GM19025 (cell line): ENCODE measurements at regions not wholly inside any gene's neighbourhood (a gene's known extent, or its start where the extent isn't known, plus 50 kb on each side); places are given as distances from the start of the nearest gene placed in this dataset.
"Not testable (repeated sequence)": the region's sequence is repeated elsewhere in the genome, so short reads cannot be mapped to it uniquely, and the experiment has no call there.

Experiments
- ATAC-seq: cut with Tn5 transposase; IDR thresholded peaks from one replicate; pipeline ENCODE4 v1.9.1; 2021; ENCODE audit warnings: mild to moderate bottlenecking, low read depth, moderate library complexity; ENCODE audit not compliant: unreplicated experiment

GRCh38 chrY:16490706-16491105 is 1389.3 kb downstream of the CDY2B start:
- ATAC-seq = no peak

GRCh38 chrY:16486696-16487215 is 1393.3 kb downstream of the CDY2B start:
- no peak for ATAC-seq

GRCh38 chrY:16480031-16480430 is 1400.0 kb downstream of the CDY2B start:
- no peak for ATAC-seq

- ATAC-seq = no peak
Measured at GRCh38 chrY:16474053-16474452, 1406.0 kb downstream of the CDY2B start.

GRCh38 chrY:16454799-16455198 is 1425.2 kb downstream of the CDY2B start:
- no peak for ATAC-seq

- ATAC-seq = no peak
Measured at GRCh38 chrY:16446152-16446551, 1433.9 kb downstream of the CDY2B start.

- ATAC-seq = peak; percentile 61
Measured at GRCh38 chrY:16409206-16409923, 1470.7 kb downstream of the CDY2B start.

- not testable (repeated sequence) for ATAC-seq
Measured at GRCh38 chrY:16379458-16379857, 1500.6 kb downstream of the CDY2B start.

- ATAC-seq = not testable (repeated sequence)
Measured at GRCh38 chrY:16341592-16341991, 1538.4 kb downstream of the CDY2B start.

- not testable (repeated sequence) for ATAC-seq
Measured at GRCh38 chrY:16330032-16330758, 1549.8 kb downstream of the CDY2B start.

- not testable (repeated sequence) for ATAC-seq
Measured at GRCh38 chrY:16329135-16329820, 1550.7 kb downstream of the CDY2B start.
